ENCODE measurements at regions not wholly inside any gene's neighbourhood (a gene's known extent, or its start where the extent isn't known, plus 50 kb on each side); places are given as distances from the start of the nearest gene placed in this dataset.
"Not testable (repeated sequence)": the region's sequence is repeated elsewhere in the genome, so short reads cannot be mapped to it uniquely, and the experiment has no call there.

DNA sequence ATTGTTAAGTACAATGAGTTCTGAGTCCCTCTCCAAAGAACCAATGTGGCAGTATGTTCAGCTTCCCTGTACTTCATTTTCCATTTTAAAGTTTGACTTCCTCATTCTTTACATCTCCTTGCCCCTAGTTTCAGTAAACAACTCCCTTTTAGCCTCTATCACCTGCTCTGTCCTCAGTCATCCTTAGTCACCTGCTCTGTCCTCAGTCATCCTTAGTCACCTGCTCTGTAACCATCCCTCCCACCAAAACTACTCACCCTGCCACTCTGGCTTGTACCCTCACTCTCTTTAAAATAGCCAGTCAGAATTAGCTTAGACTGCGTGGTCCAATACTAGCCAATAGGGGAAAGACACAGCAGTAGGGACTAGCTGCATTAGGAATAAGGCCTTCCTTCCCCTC, 259.9 kb upstream of the TBL1XR1 start:
- not testable (repeated sequence) for DNase-seq (ENCODE audit: low spot score)

DNA sequence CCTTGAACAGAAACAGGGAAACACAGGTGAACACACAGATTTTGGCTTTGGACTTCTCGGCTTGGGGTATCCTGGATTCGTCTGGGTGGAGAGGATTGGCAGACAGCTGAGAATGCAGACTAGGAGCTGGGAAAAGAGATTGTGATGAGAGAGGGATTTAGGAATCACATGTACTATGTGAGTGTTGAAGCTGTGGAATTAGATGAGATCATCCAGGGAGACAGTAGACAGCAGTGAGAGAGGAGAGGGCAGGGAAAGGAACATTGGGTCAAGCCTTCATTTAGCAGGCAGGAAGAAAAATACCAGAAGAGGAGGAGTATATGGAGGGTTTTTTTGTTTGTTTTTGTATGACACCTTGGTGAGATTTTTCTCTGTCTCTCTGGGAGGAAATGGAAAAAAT, 262.1 kb upstream of the TBL1XR1 start:
- DNase-seq (ENCODE audit: low spot score), result peak; percentile 57

DNA sequence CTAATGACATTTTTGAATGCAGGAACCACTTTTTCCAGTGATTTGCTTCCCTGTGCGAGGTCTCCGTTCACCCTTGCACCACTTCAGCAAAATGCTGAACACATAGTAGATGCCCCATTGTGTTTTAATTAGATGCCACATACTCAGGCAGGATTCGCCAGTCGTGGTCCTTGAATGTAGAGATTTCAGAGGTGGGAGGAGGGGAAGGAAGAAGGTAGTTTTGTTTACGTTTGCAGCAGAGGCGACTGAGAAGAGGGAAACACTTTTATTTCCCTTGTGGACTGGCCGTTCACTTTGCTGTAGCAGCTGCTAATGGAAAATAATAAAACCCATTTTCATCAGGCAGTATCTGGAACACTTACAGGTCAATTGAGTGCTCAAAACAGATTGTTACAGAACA, 262.8 kb upstream of the TBL1XR1 start:
- DNase-seq (ENCODE audit: low spot score), result no peak

DNA sequence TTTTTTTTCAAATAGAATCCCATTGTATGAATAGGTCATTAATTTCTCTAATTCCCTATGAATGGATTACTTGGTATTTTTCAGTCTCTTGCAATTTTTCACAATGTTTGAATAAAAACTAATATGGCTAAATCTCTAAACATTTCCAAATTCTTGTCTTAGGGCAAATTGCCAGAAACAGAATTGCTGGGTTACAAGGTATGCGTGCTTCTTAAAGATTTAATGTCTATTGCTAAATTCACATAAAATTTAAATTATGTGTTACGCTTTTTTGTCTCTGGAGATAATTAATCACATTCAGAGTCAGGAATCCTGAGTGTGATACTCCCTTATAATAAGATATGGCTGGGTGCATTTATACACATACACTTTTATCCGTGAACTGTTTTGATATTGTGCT, 264.5 kb upstream of the TBL1XR1 start:
- no peak for DNase-seq (ENCODE audit: low spot score)

DNA sequence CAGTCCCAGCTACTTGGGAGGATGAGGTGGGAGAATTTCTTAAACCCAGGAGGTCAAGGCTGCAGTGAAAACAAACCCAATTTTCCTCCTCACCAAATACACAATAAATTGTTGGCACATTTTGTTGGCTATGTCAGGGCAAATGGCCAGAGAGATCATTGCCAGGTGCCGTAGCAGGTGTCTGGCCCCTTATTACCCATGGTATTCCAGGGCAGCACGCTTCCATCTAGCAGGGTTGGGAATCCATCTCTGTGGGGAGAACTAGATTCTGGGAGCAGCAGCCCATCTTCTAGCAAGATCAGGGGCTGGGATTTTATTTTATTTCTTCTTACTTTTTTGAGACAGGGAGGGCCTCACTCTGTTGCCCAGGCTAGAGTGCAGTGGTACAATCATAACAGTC, 266.1 kb upstream of the TBL1XR1 start:
- DNase-seq (ENCODE audit: low spot score), result not testable (repeated sequence)

DNA sequence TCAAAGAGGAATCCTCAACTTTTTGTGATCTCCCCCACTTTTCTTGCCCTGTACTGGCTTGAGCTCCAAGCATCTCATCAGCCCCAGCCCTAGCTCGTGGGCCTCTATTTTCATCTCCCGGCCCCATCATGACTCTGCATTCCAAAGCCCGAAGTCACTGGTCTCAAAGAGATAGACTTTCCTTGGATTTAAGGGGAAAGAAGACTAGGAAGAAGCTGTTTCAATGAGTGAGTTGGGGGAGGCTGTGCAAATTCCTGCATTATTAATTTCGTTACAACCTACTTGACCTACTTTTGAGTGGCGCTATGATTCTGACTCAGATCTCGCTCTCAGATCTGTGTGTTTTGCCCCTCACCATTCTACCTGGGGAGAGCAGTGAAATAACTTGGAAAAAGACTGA, 266.6 kb upstream of the TBL1XR1 start:
- DNase-seq (ENCODE audit: low spot score), result peak; percentile 70

DNA sequence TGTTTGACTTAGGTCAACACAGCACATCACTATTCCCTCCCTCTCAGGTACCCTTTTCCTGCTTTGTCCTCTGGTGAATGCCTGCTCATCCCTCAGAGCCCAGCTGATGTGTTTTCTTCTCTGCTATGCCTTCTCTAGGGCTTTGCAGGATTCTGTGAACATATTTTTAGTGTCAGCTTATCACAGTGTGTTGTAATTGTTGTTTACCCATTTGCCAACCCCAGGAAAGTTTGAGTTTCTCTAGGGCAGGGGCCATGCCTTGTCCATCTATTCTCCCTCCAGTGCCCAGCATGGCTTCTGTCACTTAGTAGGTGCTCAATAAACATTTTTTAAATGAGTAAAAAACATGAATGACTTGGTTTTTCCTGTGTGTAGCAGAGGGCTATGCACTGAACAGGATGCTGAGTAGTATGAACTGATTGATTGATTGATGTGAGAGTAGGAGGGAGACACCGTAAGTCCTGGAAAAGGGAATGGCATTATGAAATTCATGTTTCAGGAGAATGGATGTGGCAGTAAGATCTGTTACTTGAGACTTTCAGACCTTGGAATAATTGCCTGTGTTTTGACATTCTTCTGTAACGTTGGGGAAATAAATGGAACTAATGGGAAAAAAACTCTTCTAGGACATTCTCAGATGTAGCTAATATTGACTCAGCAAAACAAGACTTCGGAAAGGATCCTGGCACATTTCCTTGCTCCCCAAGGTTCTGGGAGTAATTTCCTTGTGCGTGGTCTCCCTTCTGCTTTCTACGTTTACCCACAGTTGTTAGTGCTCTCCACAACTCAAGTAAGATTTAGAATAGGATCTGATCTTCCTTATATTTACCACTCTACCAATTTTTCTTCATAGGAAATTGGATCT, 267.3 kb upstream of the TBL1XR1 start:
- DNase-seq (ENCODE audit: low spot score), result no peak

DNA sequence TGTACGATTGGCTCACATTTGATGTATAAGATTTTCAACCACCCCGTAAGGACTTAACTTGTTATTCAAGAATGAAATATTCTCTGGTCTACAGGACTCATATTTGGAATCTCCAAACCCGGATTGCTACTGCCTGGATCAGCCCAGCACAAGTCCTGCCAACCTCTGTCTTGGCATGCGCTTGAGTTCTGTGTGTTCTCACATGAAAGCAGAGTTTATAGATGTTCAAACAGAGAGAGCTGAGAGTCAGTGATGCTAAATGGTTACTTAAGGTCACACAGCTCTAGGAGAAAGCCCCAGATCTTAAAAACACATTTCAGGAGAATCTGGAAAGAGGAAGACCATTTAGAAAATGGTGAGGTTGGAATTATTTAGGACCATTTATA, 268.0 kb upstream of the TBL1XR1 start:
- DNase-seq (ENCODE audit: low spot score), result no peak

DNA sequence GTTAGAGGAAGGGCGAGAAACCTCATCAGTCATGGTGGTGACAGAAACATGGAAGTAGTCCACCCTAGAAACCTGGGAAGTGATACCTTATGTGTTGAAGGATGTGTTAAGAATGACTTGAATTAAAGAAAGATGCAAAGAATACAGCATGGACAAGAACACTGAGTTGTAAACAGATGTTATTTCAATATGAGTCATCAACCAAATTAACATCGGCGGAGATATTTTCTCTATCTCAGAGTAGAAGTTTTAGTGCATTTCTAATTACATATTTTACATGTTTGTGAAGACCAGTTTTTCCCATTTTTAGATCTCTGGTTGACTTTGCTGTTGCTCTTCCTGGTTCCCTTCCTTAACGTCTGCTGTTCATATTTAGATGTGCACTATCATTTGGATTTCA, 268.8 kb upstream of the TBL1XR1 start:
- DNase-seq (ENCODE audit: low spot score), result no peak

DNA sequence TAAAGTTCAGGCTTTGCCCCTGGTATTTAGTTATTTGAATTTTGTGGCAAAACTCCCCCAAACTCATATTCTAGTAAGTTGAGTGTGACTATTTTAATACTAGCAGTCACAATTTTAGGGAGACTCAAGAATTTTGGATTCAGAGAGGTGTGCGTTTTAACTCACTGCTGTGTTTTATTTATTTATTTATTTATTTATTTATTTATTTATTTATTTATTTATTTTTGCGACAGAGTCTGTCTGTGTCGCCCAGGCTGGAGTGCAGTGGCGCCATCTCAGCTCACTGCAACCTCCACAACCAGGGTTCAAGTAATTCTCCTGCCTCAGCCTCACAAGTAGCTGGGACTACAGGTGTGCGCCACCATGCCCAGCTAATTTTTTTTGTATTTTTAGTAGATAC, 269.3 kb upstream of the TBL1XR1 start:
- DNase-seq (ENCODE audit: low spot score), result not testable (repeated sequence)

DNA sequence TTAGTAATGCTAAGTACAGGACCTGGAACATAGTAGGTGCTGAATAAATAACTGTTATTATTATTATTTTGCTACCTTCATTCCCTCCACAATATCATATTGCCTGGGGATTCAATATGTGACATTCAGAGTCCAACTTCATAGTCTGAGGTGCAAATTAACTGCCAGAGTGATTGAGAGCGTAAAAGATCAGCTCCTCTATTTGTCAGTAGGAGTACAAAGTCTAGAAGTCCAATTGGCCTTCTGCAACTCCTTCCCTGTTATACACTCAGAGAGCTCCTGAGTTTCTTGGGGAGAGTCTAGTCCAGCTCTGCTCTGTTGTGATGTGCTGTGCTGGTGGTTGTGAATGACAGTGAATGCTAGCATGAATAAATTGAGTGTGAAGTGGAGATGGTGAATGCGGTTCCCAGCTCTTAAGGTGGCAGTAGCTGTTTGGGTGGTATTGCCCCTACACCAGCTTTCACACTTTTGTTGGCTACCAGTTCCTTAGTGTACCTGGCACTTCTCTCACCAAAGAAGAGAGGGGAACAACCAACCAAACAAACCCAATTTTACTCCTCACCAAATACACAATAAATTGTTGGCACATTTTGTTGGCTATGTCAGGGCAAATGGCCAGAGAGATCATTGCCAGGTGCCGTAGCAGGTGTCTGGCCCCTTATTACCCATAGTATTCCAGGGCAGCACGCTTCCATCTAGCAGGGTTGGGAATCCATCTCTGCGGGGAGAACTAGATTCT, 270.1 kb upstream of the TBL1XR1 start:
- no peak for DNase-seq (ENCODE audit: low spot score)

DNA sequence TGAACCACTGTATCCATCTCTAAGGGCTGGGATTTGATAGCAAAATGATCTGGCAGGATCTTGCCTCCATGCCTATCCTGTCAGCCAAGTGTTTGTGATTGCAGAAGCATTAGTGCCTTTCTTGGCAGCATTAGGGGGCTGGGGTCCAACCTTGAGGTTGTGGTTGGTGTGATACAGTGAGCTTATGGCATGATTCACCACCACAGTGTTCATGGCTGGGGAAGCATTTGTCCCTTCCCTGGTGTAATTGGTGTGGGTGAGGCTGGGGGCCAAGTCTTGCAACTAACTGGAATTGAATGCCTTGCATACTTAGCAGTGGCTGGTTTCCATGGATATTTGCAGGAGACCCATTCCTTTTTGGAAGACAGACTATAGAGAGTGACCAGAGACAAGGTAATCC, 271.0 kb upstream of the TBL1XR1 start:
- peak; percentile 87 for DNase-seq (ENCODE audit: low spot score)

DNA sequence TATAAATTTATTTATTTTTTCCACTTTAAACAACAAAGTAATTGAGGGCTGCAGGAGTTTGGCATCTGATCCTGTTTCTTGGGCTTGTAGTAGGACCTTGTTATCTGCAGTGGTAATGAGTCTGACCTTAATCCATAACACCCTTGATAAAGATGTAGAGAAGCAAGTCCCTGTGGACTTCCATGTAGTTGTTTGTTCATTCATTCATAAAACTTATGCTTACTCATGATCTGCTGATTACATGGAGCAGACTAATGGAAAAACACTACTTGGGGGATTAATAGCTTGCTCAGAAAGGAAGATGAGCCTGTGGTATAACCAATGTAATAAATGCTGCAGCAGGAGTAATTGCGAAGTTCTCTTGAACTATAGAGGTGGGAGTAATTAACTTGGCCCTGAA, 271.5 kb upstream of the TBL1XR1 start:
- DNase-seq (ENCODE audit: low spot score), result peak; percentile 32

DNA sequence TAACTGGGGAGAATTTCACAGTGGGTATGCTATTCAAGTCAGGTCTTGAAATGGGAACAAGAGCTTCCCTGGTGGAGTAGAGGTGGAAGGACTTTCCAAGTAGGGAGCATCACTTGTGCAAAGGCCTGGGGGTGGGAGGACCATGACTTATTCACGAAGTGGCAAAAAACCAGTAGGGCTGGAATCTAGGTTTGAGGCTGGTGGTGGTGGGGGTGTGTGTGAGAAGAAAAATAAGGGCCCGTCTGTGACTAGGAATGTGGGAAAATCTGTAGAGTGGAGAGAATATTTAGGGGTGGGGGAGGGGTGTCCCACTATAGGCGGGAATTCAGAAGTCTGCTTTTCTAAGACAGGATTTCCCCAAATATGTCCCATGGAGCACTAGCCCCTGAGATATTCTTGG, 271.9 kb upstream of the TBL1XR1 start:
- no peak for DNase-seq (ENCODE audit: low spot score)

DNA sequence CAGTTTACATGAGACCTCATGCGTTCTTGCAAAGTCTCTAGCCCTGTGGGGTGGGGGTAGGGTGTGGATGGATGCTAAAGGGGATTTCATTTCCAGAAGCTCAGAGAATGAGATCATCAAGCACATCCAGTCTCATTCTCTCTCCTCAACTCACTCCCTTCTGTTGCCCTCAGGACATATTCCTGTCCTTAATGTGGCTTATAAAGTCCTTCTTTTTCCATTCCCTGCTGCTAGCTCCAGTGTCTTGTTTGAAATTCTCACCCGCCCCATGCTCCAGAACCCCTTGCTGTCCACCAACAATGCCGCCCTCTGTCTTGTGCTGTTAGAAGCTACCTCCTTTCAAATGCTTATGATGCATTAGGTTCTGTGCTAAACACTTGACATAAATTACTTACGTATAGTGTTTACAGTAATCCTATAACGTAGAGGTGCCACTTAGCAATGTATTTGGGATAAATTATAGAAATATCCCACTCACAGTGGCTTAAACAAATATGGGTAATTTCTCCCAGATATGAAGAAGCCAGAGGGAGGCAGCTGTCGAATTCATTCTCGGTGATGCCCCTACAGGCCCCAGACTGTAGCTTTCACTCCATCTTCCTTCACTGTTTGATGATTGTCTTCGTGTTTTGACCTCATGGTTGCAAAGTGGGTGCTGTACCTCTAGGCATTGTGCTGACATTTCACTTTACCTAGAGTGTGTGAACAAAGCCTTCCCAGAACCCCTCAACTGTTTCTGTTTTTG, 273.1 kb upstream of the TBL1XR1 start:
- DNase-seq (ENCODE audit: low spot score), result no peak

DNA sequence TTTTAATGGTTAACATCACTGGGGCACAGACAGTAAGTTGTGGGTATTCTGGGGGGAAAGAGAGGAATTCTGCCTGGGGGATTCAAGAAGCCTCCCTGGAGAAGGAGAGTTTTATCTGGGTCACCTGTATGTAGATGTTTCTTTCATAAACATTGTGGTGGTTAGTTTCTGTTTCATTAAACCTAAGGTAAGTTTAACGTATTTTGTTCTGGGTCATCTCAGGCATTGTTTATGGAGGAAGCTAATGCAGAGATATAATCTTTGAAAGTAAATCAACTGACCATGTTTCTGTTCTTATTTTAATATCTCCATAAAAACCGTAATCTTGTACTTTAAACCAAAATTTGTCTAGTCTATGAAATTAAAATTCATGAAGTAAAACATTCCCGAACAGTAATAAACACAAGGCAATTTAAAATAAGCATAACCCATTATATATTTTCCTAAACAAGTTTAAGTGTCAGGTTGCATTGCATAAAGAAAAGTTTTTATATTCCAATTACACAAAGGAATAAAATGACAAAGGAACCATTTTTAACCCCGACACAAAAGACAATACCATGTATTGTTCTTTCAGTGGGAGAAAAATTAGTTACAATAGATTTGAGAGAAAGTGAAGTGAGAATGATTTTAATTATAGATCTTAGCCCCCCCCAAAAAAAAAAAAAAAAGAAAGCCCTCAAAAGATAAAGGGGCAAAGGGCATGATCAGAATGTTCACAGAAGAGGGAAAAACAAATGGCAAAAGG, 274.6 kb upstream of the TBL1XR1 start:
- no peak for DNase-seq (ENCODE audit: low spot score)

DNA sequence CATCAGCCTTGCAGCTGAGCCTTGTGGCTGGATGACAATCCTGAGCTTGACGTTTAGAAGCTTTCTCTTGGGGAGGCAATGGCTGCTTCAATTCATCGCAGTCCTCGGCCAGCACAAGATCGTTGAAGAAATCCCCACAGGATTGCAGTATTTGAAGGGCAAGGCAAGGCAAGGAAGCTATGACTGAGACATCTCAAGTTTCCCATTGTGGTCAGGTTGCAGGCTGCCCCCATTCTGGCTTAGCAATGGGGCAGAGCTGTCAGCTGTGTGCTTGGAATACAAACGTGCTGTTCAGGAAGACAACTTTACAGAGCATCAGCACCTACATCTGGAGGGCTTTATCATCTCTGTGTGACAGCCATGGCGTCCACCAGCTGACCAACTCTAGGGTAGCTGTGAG, 275.9 kb upstream of the TBL1XR1 start:
- DNase-seq (ENCODE audit: low spot score), result no peak

DNA sequence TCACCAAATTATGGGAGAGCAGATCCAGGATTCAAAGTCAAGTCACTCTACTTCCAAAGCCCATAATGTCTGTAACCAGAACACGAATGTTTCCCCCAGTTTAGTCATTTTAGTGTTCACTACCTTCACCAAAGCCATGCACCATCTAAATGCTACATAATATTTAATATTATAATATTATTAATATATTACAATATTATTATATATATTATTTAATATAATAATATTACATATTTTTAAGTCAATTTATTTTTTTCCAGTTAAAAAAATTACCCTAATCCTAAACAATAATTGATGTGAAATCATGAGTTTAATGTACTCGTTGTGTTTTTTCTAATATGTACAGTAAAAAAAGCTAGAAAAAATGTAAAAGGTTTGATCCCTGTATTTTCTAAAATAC, 276.6 kb upstream of the TBL1XR1 start:
- no peak for DNase-seq (ENCODE audit: low spot score)

DNA sequence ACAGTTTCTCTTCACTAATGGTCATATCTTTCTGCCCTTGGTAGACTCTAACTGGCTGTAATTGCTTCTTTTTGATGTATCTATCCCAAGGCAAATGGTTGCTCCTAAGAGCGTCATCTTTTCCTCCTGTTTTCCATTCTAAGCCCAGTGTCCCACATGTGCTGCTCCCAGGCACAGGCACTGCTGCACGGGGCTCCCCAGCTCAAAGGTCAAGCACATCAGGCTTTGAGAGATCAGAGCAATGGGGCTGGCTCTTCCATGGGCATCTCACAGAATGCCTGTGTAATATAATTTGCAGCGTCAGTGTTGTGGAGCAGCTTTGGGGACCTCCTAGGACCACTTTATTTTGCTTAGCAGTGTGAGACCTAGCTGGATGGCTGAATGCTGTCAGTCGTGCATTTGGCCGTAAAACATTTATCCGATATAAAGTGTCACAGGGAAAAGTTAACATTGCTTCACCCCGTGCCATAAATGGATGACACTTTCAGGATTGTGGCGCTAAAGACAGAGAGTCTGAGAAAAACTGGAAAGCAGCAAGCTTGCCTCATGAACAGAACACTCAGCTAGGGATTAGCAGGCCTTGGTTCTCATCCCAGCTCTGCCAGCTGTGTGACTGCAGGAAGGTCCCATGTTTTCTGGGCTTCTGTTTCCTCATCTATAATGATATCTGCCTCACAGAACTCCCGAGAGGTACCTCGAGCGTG, 277.5 kb upstream of the TBL1XR1 start:
- no peak for DNase-seq (ENCODE audit: low spot score)

DNA sequence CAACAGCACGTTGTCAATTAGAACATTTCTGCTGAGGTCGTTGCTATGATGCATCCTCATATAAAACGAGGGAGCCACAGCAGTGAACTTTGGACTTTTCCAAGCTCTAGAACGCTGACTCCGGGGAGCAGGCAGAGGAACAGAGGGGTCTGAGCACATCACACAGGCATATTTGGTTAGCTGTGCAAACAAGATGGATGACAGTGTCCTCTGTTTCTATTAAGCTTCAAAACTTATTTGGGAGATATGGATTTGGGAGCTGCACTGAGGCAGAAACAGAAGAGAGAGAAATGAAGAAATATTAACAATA, 278.0 kb upstream of the TBL1XR1 start:
- no peak for DNase-seq (ENCODE audit: low spot score)

DNA sequence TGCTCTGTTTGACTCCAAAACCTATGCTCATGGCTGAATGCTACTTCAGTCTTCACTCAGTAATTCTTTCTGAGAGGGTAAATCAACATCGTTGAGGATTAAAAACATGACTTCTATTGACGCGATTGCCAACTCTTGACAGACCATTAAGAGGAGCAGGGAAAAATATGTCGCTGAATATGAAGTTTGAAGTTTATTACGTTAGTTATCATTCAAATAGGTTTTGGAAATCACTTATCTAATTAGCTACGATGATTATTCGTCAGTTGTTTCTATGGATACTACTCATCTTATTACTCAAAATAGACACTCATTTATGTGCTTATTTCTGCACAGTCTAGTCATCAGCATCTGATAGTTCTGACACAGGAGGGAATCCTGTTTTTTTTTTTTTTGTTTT, 279.2 kb upstream of the TBL1XR1 start:
- DNase-seq (ENCODE audit: low spot score), result no peak
